BJ (cell line): ENCODE measurements at regions not wholly inside any gene's neighbourhood (a gene's known extent, or its start where the extent isn't known, plus 50 kb on each side); places are given as distances from the start of the nearest gene placed in this dataset.

Source experiments
- CTCF ChIA-PET: fragments of 350-600 bp; formaldehyde crosslinking; extraction: SDS; loops from one replicate; lab custom pipeline; 2021; ENCODE audit warnings: antibody characterized with exemption, inconsistent platforms; lab: Yijun Ruan, JAX
- POLR2A ChIA-PET: fragments of 300-600 bp; sonication (Branson Sonifier 250); formaldehyde crosslinking; extraction: SDS; loops from one replicate; lab custom pipeline; 2021; ENCODE audit warnings: antibody characterized with exemption; lab: Charles Lee
- DNase-seq: peaks from one replicate; pipeline ENCODE4 v3.0.0-alpha.2; 2011; ENCODE audit warnings: low read depth
- H3K27me3 ChIP-seq: 2 replicates; pipeline ENCODE4 v1.6.0; 2011; ENCODE audit warnings: low read length; ENCODE audit not compliant: control insufficient read depth, insufficient read depth
- H3K36me3 ChIP-seq: 2 replicates; pipeline ENCODE4 v1.5.1; 2011; ENCODE audit warnings: low read length; ENCODE audit not compliant: control insufficient read depth, insufficient read depth
- H3K4me3 ChIP-seq: 2 replicates; pipeline ENCODE4 v1.5.1; 2011; ENCODE audit warnings: low read depth, mild to moderate bottlenecking, control low read depth, low read length
- TF ChIP-seq, protein P1 (sequence below): IDR thresholded peaks from 2 replicates; pipeline ENCODE4 v1.5.1; 2011; ENCODE audit warnings: low read depth, mild to moderate bottlenecking, control low read depth, inconsistent platforms, low read length, moderate library complexity; ENCODE audit not compliant: insufficient read depth

DNA sequence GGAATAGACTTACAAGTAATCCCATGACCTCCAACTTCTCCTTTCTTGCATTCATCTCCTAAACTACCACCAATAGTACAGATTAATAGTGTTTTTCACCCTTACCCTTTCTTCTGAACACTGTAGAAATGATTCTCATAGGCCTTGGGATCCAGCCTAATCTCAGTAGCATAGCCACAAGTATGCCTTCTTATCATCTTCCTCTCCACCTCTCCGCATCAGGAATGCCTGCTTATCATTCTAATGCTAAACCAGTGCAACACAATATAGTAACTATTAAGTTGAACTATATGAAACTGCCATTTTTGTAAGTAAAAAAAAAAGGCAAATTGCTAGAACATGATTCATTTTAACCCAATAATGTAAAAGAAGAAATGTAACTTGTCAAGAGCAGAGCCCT, 79.5 kb upstream of the IL2 start:
- Histone ChIP-seq H3K27me3 (no peaks in the 10 kb centered on the region), H3K36me3 (no peaks in the 10 kb centered on the region), H3K4me3 (no peak overlapping the region)
- ChIA-PET POLR2A (no interaction called here), CTCF (interaction anchor here (0.6 kb wide), 1 partner anchor 66 kb away, joined by 4 read pairs; no protein-coding TSS in a partner anchor)
- no peak for DNase-seq
- TF ChIP-seq, protein P1, sequence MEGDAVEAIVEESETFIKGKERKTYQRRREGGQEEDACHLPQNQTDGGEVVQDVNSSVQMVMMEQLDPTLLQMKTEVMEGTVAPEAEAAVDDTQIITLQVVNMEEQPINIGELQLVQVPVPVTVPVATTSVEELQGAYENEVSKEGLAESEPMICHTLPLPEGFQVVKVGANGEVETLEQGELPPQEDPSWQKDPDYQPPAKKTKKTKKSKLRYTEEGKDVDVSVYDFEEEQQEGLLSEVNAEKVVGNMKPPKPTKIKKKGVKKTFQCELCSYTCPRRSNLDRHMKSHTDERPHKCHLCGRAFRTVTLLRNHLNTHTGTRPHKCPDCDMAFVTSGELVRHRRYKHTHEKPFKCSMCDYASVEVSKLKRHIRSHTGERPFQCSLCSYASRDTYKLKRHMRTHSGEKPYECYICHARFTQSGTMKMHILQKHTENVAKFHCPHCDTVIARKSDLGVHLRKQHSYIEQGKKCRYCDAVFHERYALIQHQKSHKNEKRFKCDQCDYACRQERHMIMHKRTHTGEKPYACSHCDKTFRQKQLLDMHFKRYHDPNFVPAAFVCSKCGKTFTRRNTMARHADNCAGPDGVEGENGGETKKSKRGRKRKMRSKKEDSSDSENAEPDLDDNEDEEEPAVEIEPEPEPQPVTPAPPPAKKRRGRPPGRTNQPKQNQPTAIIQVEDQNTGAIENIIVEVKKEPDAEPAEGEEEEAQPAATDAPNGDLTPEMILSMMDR: no peak

DNA sequence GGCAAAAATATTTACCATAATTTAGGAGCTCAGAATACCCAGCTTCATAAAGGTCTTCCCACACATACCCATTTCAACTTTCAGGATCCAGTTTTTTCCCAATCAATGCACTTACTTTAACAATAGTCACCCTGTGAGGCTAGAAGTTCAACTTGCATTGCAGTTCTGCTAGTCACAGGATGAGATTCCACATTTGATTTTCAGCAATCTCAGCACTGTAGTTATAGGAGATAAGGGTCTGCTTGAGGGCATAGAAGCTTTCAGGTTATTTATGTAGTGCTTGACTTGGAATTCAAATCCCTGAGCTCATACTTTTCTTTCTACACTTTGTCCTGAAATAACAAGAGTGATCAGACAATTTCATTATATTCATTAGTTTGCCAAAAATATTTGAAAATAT, 78.3 kb upstream of the IL2 start:
- DNase-seq: no peak
- TF ChIP-seq, protein P1: no peak
- CTCF ChIA-PET: interaction anchor here (1.0 kb wide), 1 partner anchor 42 kb away, joined by 3 read pairs; no protein-coding TSS in a partner anchor
- H3K4me3 ChIP-seq: no peak overlapping the region
- no peaks in the 10 kb centered on the region for H3K36me3 ChIP-seq
- no peaks in the 10 kb centered on the region for H3K27me3 ChIP-seq
- POLR2A ChIA-PET: no interaction called here

DNA sequence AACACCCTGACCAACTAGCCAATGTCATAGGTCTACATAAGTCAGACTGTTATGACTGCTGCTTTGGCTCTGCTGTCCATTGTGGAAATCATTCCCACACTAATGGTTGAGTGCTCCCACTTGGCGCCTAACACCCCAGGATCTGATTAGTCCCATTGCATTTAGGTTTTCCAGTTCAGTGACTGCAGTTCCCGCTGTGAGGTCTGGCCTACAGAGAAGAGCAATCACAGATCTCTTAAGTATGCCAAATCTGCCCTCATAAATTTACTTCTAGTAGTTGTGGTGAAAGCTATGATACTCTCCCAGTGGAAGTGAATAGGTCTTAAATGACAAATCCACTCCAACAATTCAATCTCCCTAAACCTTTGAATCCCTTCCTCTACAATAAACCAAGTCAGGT, 77.3 kb upstream of the IL2 start:
- POLR2A ChIA-PET: no interaction called here
- H3K36me3 ChIP-seq: no peaks in the 10 kb centered on the region
- DNase-seq: no peak
- CTCF ChIA-PET: interaction anchor here (0.7 to 1.0 kb wide), 2 partner anchors 9 to 43 kb away, joined by 3 read pairs; no protein-coding TSS in a partner anchor
- H3K27me3 ChIP-seq: no peaks in the 10 kb centered on the region
- H3K4me3 ChIP-seq: no peak overlapping the region
- TF ChIP-seq, protein P1: no peak

DNA sequence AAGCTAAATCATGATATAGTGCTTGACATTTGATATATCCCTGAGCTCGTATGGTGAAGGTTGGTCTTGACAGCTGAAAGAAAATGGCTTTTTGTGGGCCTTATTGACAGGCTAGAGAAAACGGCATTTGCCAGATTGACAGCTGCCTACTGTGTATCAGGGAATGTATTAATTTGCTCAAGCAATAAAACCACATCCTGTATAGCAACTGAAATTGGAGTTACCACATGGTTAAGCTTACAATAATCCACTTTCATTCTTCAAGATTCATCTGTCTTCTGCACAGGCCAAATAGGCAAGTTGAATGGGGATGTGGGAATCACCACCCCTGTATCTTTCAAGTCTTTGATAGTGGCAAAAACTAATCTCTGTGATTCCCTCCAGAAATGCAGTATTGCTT, 76.2 kb upstream of the IL2 start:
- ChIA-PET POLR2A (no interaction called here), CTCF (no interaction called here)
- no peak for DNase-seq
- no peaks in the 10 kb centered on the region for H3K36me3 ChIP-seq
- TF ChIP-seq, protein P1: no peak
- no peaks in the 10 kb centered on the region for H3K27me3 ChIP-seq
- no peak overlapping the region for H3K4me3 ChIP-seq

DNA sequence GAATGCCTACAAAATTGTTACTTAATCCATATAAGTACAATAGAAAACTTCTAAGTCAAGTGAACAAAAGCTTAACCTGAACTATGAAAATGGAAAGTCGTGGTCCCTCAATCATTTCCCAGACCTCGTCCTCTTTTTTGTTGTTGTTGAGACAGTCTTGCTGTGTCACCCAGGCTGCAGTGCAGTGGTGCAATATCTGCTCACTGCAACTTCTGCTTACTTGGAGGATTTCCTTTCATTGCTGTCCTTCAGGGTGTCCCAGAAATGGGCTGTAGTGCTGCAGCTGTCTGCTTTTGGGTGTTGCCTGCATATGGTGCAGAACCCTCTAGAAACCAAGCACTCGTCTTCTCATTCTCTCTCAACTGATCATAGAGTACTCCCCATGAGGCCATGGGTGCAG, 75.0 kb upstream of the IL2 start:
- ChIA-PET POLR2A (no interaction called here), CTCF (no interaction called here)
- TF ChIP-seq, protein P1: no peak

More for the DNA sequence above, 75.0 kb upstream of the IL2 start:
- H3K36me3 ChIP-seq: no peaks in the 10 kb centered on the region
- DNase-seq: no peak
- H3K27me3 ChIP-seq: no peaks in the 10 kb centered on the region
- H3K4me3 ChIP-seq: no peak overlapping the region
